HG03280 (cell line): ENCODE measurements at regions not wholly inside any gene's neighbourhood (a gene's known extent, or its start where the extent isn't known, plus 50 kb on each side); places are given as distances from the start of the nearest gene placed in this dataset.

Source experiments
- ATAC-seq: cut with Tn5 transposase; IDR thresholded peaks from one replicate; pipeline ENCODE4 v1.9.1; 2021; ENCODE audit warnings: mild to moderate bottlenecking, moderate library complexity; ENCODE audit not compliant: unreplicated experiment

DNA sequence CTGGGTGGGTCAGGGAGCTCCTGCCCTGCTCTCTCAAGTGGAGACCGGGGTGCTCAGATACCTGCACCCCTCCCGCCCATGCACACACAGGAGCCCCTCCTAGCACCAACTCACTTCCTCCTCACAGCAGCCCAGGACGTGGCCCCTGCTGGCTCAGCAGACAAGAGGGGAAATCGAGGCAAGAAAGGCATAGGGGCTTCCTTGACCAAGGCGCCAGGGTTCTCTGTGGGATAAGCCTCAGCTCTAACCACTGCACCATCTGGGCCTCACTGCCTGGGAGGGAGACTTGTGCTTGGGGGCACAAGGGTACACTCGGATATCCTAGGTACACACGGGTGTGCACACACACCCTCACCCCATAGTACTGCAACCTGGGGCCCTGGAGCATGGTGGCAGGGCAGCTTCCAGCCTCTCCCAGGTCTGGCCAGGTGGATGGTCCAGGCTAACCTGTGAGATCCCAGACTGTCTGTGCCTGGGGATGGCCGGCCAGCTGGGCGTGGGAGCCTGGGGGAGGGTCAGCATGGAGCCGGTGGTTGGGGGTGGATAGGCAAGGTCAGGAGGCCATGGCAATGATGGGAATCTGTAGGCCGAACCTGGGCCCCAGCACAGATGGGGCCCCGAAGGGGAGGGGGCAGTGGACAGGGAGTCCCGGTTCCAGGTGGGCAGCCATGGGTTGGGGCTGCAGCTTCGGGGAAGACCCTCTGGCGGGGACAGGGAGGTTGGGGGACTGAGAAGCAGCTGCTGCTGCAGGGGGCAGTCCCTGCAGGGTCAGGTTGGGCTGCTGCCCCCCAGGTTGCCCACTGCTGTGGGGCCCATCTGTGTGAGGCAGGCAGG, 312.4 kb downstream of the TMEM121 start:
- ATAC-seq = no peak

DNA sequence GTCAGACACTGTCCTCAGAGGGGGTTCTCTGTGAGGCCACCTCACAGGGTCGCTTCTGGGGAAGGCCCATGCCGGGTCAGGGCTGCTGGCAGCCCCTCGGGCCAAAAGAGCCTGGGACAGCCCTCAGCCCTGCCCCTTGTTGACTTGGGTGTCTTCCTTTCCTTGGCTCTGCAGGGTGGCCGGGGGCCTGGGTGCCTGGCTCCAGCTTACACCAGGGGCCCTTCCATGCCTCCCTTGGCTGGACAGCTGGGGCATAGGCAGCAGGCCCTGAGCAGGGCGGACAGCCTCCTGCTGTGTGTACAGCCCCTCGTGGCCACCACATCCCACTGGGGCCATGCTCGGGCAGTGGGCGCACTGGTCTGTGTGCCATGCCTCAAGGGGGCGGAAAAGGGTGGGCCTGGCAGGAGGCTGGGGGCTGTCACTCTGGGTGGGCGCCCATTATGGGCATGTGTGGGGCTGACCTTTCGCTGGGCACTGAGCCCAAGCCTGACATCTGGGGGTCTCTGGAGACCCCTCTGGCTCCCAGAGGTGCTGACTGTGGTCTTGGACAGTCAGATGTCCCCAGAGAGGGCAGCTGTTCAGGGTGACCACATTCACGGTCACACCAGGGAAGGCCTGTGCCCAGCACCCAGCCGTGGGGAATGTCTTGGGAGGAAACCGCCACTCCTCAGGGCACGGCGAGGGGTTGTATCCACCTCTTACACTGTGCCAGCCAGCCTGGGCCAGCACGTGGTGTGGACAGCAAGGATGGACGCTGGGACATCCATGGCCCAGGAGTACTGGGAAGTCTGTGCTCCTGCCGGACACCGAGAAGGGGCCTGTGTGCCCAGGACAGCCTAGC, 313.3 kb downstream of the TMEM121 start:
- no peak for ATAC-seq

DNA sequence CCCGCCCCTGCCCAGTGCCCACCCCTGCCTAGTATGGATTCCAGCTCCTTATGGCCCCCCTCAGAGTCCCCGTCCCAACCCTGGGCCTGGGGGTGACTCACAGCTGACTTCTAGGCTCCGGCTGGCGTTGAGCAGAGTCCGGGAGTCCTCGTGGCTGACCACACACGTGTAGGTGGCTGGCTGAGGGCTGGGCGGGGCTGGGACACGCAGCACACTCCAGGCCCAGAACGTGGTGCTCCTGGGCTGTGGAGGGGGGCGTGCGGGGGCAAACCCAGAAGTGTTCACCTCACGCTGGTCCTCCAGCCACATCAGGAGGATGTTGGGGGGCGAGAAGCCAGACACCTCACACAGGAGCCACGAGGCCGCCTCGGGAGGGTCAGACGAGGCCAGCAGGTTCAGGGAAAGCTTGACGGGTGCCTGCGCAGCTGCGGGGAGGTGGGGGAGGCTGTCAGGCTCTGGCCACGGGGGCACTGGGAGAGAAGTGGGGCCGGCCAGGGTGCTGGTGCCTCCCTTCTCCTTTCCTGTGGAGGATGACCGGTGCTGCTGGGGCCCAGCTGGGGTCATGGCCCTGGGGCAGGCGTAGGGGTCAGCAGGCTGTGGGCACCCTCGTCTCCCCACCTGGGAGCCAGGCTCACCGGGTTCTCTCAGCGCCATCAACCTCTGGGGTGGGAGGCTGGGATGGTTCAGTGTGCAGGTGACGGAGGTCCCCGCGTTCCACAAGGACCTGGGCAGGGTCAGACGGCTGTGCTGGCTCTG, 314.1 kb downstream of the TMEM121 start:
- ATAC-seq = no peak

DNA sequence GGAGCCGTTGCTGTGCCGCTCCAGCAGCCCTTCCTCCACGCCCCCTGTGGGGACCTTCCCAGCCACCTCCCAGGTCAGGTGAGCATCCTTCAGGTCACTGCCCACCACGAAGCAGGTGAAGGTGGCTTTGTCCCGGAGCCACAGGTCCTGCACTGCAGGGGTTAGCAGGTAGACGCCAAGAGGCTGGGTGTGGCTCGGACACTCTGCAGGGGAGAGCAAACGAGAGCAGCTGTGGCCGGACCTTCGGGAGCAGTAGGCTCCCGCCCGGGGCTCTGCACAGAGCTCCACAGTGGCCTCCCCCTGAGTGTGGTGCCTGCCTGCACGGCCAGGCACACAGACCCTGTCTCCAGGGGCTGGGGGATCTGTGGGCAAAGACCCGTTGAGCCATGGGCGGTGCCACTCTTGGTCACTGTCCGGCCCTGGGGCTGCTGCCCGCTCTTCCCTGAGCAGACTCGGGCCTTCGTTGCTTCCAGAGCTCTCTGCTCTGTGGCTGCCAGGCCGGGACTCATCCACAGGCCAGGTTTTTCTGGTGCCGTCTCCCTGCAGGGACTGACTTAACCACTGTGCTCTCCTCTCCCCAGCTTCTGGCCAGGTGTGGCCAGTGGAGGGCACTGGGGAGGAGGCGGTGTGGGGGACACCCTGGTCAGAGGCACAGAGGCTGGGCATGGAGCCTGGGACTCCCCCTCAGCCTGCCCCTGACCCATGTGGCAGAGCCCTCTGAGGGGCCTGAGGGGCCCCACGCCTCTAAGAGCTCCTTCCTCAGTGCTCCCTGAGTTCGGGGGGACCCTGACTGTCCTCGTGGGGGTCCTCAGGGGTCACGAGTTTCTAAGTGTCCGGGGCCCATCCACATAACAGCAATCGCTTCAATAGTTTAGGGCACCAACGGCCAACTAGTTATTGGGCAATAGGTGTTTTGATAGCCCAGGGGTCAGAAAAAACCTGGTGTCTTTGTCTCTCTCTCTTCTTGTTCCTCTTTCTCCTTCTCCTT, 314.9 kb downstream of the TMEM121 start:
- no peak for ATAC-seq

DNA sequence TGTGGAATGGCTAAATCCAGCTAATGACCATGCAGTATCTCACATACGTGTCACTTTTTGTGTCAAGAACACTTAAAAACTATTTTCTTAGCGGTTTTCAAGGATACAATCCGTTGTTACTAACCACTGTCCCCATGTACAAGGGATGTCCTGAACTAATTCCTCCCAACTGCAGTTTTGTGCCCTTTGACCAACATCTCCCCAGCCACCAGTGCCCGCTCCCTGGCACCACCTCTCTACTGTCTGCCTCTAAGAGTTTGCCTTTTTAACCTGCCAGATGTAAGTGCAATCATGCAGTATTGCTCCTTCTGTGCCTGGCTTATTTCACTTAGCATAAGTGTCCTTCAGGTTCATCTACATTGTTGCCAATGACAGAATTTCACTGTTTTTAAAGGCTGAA, 315.7 kb downstream of the TMEM121 start:
- no peak for ATAC-seq

DNA sequence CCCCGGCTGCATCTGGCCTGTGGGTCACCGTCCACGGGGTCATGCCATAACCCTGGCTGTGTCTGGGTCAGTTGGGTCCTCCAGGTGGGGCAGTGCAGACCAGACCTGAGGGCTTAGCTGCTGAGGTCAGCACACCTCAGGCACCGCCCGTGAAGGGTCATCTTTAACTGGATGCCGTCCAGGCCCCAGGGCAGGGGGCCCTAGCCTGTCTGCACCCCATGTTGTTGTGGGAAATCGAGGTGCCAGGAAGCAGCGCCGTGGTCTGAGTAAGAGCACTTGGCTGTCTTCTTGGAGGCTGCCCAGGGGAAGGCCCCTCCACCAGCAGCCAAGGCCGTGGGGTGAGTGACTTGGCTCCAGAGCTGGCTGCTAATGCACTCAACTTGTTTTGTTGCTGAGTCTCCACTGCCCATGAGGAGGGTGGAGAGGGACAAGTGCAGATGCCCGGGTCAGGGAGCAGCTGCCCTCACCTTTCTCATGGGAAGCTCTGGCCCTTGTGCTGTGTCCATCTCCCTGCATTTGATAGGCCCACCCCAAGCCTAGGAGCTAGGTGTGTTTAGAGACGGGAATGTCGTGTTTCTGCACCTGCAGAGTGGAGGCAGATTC, 317.2 kb downstream of the TMEM121 start:
- ATAC-seq = no peak

DNA sequence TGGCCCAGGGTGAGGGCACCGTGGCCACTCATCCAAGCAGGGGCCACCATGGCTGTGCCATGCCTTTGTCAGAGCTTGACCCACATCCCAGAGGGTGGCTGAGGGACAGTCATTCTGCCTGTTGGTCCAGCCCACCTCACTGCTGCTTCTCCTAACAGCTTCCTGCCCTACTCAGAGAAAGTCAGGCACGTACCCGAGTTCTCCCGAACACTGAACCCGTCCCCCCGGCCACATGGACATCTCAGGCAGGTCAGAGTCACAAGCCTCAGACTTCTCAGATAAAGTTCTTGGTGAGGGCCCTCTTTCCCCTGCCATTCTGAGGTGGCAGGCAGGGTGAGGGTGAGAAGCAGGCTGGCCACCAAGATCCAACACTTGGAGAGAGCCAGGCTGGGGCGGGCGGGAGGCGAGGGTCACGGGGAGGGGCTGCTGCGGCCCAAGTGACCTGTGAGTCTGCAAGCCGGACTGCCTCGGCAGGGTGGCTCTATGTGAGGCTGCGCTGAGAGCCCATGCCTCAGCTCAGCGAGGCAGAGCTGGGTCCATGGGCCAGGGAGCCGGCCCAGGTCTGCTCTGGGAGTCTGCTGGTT, 317.8 kb downstream of the TMEM121 start:
- no peak for ATAC-seq

DNA sequence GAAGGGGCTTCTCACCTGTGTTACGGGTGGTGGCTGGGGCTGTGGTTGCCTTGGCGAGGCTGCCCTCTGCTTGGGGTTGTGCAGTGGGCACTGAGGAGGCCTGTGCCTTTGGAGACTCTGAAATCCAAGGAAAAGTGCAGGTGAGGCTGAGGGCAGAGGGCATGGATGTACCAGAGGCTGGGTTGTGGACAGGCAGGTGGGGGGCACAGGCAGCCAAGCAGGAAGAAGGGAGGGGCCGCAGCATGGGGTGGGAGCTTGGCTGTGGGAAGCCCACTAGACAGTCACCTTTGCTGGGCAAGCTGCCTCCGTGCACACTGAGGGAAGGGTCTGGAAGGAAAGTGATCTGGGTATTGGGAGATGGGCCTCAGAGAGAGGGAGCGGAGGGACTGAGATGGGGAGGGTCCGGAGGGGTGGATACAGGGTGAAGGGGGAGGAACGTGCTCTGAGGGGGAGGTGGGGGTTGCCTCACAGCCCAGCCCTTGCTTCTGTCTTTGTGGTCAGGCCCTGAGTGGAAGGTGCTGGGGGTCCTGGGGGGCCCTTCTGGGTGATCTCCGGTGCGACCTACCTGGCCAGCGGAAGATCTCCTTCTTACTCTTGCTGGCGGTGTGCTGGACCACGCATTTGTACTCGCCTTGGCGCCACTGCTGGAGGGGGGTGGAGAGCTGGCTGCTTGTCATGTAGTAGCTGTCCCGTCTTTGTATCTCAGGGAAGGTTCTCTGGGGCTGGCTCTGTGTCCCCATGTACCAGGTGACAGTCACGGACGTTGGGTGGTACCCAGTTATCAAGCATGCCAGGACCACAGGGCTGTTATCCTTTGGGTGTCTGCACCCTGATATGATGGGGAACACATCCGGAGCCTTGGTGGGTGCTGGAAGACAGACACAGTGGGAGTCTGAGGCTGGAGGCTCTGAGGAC, 318.7 kb downstream of the TMEM121 start:
- ATAC-seq = no peak

DNA sequence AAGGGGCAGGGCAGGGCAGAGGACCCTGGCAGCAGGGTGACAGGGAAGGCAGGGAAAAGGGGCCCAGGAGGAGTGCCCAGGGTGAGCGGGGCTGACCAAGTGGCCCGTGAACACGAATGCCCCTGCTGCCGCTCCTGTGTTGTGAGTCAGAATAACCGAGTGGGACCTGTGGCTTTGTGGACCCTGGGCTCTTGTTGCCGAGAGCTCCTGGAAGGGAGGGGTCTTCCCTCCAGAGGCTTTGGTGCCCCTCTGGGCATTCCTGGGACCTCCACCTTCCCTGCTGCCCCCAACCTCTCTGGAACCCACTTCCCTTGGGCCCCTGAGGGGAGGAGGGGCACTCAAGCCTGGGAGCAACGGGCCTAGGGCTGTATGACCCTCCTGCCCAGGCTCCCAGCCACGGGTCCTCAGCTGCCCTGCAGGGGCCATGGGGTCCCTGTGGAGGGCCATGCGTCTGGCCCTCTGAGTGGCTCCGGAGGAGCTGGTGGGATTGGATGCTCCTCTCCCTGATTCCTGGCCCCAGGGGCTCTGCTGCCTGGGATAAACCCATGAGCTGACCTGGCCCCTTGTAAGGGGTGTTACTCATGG, 319.4 kb downstream of the TMEM121 start:
- ATAC-seq = no peak

DNA sequence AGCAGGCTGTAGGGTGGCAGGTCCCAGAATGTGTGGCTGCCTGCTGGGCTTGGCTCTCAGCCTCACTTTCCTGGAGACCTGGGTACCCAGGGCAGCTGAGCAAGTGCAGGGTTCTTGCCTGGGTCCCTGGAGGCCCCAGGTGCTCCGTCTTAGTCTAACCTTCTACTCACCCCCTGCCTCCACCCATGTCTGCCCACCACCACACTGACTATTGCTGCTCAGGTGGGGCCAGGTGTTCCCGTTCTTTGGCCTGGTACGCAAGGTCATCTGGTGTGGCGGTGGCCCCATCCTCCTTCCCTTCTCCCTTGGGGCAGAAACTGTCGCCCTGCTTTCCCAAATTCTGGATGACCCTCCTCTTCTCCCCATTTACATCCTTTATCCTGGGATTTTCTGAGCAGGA, 319.9 kb downstream of the TMEM121 start:
- no peak for ATAC-seq

DNA sequence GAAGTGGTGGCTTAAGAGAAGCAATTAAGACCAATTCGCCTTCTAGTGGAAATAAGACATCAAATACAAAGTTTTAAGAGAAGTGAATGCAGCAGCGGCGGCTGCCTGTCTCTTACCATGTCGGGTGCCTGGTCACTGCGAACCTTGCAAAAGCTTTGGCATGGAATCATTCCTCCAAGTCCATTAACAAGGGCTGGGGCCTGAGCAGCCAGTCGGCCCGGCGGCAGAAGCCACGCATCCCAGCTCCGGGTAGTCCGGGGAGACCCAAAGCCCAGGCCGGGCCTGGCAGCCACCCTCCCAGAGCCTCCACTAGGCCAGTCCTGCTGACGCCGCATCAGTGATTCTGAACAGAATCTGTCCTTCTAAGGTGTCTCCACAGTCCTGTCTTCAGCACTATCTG, 321.0 kb downstream of the TMEM121 start:
- ATAC-seq = no peak

DNA sequence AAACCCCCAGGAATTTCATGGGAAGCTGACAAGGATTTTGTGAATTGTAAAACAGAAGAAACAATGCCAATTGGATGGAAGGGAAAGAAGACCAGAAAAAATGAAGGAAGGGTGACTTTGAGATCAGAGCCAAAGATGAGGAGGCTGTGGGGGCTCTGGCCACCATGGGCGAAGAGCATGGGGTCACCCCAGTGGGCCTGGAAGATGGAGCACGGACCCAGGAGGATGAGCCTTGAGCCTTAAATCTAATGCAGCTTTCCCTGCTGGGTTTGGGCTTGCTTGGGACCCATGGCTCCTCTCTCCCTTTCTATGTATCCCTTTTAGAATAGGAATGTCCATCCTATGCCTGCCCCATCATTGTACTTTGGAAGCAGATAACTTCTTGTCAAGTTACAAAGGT, 322.2 kb downstream of the TMEM121 start:
- no peak for ATAC-seq

DNA sequence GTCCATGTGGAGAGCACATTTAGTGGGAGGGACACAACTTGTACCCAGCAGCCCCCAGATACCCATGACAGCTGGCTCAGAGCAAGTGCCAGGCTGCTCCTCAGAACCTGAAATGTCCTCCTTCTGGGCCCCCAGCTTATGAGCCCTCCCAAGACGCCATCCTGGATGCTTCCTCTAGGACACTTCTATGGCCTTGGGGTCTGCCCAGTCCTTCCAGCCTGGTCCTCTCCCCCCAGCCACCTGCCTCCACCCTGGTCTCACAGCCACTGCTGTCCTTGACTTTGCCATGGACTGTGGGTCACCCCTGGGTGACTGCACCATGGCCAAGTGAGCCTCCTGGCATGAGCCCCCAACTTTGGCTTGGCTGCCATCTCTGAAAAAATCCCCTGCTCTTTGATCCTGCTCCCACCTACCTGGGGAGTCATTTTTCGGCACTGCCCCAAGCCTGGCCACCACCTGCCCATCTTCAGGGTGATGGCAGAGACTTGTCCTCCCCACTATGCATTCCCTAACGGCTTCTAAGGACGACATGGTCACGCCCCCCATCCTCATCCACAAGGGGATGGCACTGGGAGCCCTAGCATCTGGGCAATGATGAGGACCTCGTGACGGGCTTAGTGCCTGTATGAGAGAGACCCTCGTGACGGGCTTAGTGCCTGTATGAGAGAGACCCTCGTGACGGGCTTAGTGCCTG, 323.7 kb downstream of the TMEM121 start:
- ATAC-seq = no peak

DNA sequence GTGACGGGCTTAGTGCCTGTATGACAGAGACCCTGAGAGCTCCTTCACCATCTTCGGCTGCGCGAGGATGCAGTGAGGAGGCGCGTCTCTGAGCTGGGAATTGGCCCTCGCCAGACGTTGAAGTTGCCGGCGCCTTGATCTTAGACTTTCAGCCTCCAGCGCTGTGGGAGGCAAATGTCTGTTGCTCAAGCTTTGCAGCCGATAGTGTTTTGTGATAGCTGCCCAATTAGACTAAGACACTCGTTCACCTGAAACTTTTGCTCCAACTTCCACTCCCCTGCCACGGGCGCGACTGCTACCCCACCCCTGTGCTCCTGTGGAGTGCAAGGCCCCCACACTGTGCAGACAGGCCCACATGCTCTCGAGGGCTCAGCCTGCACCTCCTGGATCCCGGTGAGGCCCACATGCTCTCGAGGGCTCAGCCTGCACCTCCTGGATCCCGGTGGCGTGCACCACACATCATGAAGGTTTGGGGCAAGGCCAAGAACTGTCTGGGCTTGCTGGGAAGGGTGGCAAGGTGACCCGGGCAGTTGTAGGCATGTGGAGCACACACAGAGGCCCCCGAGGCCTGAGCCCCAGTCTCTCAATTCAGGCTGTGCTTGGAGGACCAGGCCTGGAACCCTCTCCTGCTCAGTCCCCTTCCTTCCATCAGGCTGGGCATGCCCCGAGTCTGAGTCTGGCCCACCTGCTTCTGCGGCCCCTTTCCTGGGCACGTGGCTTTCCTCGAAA, 324.6 kb downstream of the TMEM121 start:
- no peak for ATAC-seq

DNA sequence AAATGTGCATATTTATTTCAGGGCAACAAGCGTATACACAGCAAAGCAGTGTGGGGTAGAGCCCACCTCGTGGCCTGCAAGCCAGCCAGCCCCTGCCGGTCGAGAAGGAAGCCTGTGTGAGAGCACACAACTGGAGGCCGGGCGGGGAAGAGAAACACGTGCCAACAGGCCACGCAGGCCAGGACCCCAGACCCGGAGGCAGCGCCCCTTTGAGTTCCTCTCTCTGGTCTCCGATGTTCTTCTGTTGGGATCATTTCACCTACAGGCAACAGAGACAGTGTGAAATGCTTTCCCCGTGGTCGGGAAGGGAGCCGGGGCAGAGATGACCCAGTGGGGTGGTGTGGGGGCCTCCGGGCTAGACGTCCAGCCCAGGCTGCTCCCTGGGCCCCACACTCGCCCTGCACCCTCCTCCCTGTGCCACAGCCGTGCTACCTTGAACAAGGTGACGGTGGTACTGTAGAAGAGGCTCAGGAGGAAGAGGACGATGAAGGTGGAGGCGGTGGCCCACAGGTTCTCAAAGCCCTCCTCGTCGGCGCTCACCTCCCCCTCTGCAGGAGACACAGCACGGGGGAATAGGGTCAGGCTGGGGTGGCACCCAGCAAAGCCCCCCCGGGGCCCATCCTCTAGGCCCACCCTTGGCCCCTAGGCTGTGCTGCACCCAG, 325.5 kb downstream of the TMEM121 start:
- ATAC-seq = no peak

DNA sequence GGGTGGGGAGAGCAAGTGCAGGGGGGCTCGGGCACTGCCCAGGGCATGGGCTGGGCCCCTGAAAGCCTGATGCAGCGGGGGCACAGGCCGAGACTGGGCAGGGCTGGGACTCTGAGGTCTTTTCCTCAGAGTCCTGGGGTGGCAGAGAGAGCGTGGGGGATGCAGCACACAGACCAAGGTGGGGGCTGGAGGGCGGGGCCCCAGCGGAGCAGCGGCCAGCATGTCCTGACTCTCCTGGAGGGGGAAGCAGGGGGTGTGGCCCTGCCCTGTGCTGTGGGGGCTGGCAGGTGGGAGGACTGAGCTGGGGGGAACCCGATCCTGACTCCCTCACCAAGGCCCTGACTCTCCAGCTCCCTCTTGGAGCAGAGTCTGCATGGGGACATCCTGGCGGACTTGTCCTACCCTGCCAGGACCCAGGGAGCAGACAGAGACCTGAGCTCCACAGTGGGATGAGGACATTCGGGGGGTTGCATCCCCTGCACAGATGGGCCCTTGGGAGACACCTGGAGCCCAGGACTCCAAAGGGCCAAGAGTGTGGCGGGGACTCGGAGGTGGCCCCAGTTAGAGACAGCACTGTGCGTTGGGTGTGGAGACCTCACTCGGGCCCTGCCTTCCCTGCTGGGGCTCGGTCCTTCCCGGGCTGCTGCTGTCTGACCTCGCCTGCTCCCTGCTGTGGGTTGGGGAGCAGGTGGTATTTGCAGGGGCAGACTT, 326.1 kb downstream of the TMEM121 start:
- ATAC-seq = no peak
